Endothelial cell of umbilical vein (primary cell): ENCODE measurements at regions not wholly inside any gene's neighbourhood (a gene's known extent, or its start where the extent isn't known, plus 50 kb on each side); places are given as distances from the start of the nearest gene placed in this dataset.

Source experiments
- CTCF ChIP-seq, 2 donors: IDR thresholded peaks; 1 replicate in 1 of 2; 2 replicates in 1 of 2; pipeline ENCODE4 v1.5.1; 2011; ENCODE audit warnings: low read length in 2 of 2, mild to moderate bottlenecking in 2 of 2, moderate library complexity in 2 of 2, control low read depth in 1 of 2, inconsistent platforms in 1 of 2, low read depth in 1 of 2; ENCODE audit not compliant: insufficient read depth in 1 of 2; ENCODE audit errors: extremely low read depth in 1 of 2
- GATA2 ChIP-seq: IDR thresholded peaks from 2 replicates; pipeline ENCODE4 v1.7.0; 2011; ENCODE audit warnings: low read depth, mild to moderate bottlenecking, moderate library complexity, mixed read lengths, low read length; ENCODE audit not compliant: insufficient read length, insufficient read depth

GRCh38 chr11:39681428-39681827, 1778.0 kb downstream of the LRRC4C start:
- TF ChIP-seq GATA2: no peak
- no peak for TF ChIP-seq CTCF (IDR thresholded peaks at IDR 0.05; ENCODE audit: extremely low read depth in 1 of 2, insufficient read depth in 1 of 2, low read depth in 1 of 2, low read length in 2 of 2)
